ENCODE measurements at regions not wholly inside any gene's neighbourhood (a gene's known extent, or its start where the extent isn't known, plus 50 kb on each side); places are given as distances from the start of the nearest gene placed in this dataset.
"Not testable (repeated sequence)": the region's sequence is repeated elsewhere in the genome, so short reads cannot be mapped to it uniquely, and the experiment has no call there.

DNA sequence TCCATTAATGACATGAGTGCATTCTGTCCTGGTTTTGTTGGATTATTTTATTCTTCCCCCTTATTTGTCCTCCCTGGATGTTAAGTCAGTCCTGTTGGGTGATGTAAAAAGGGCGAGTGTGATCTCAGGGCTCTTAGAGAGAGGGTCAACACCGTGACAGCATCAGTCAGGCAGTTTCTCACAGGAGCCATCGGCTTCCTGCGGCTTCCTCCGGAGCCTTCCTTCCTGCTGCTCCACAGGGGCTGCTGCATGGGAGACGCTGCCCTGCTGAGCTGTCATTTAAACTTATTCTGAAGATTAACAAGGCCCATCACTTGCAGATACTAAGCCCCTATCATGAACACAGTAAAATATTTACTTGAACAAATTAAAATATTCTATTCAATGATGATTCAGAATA is 211.3 kb downstream of the SPATA31A1 start:
- DNase-seq (ENCODE audit: low read depth in 2 of 2): not testable (repeated sequence)

DNA sequence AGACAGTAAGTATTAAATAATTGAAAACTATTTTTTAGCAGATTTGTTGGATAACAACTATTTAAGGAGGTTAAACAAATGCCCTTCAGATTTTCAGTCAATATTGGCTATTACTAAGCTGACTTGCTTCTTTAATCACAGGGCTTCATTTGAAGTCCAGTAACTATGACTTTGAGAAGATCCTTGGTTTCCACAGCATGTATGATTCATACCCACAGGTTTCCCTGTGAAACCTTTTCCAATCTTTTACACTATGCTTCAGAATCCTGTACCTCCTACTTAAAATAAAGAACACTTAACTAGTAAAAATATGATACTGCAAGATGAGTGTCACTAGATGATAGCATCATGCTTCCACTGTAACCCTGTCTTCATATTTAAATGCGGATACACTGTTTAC is 211.9 kb downstream of the SPATA31A1 start:
- DNase-seq (ENCODE audit: low read depth in 2 of 2): not testable (repeated sequence)

DNA sequence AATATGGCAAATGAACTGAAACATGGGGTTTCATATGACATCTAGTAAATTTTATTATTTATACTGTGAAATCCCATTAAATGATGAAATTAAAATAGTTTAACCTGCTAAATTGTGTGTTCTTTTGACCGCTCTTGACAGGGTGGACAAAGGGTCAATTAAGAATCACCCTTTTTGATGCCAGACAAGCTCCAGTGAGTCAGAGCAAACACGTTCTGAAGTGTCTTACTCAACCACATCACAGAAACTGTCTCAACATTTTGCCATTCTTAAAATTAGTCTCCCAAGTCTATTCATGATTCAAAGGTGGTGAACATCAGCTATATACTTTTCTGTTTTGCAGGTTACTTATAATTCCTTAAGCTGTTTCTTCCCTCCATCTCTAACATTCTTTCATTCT is 213.4 kb downstream of the SPATA31A1 start:
- not testable (repeated sequence) for DNase-seq (ENCODE audit: low read depth in 2 of 2)

DNA sequence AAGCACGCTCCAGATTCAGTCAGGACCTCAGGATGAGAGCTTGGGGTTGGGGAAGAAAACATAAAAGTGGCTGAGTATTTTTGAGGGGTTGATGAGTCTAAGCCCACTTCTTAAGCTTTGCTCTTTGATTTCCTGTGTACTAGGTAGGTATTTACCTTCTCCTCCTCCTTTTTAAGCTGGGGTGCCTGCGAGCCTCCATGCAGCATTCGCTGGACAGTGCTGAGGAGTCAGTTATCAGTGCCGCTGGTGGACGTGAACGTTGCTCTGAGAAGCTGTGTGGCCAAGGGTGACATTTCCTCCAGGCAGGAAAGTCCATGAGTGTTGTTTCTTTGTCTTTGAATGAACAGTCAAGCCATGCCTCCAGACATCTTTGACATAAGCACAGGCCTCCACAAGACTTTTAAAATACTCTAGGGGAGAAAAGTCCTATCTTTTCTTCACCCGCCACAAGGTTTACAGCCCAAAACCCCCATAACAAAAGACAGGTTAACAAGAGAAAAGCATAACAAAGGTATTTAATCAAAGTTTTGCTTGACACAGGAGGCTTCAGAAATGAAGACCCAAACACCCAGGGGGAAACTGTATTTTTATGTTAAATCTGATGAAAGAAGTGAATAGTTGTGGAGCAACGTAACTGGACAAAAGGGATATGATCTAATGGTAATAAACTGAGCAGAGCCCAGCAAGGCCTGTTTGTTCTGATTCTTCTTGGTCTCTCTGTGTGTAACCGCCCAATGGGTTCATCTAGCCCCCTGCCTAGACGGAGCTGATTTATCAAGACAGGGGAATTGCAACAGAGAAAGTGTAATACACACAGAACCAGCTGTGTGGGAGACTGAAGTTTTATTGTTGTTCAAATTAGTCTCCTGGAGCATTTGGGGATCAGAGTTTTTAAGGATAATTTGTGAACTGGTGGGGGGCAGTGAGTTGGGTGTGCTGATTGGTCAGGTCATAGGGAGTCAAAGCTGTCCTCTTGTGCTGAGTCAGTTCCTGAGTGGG is 217.9 kb downstream of the SPATA31A1 start:
- DNase-seq (ENCODE audit: low read depth in 2 of 2): not testable (repeated sequence)

DNA sequence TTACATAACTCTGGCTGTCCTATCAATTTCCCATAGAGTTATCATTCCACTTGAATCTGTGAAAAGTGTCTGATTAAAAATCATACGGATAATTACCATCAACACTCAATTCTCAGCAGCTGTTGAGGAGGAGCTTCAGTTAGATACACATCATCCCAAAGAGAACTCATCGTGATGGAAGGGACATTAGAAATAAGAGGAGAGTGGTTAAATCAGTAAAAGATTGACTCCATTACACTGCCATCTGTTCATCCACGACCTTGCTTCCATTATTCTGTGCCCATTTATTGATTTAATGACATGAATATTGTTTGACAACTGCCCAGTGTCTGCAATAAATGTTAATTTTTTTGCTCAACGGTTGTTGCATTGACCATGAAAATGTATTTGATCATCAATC is 223.5 kb downstream of the SPATA31A1 start:
- DNase-seq (ENCODE audit: low read depth in 2 of 2): not testable (repeated sequence)

DNA sequence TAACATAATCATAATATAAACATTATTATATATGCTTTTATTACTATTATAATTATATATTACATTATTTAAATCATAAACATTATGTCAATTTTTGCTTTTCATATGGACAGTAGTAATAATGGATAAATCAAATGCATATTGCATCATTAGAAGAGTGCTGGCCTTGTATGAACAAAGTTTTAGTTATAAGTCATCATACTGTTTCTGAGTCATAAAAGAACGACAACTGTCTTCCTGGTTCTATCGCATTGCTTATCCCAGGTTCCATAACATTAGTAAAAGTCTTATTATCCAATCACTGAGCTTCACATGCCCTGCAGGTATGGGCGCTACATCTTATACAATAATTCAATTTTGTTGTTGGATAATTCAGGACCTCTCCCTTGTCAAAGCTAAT is 225.8 kb downstream of the SPATA31A1 start:
- not testable (repeated sequence) for DNase-seq (ENCODE audit: low read depth in 2 of 2)

DNA sequence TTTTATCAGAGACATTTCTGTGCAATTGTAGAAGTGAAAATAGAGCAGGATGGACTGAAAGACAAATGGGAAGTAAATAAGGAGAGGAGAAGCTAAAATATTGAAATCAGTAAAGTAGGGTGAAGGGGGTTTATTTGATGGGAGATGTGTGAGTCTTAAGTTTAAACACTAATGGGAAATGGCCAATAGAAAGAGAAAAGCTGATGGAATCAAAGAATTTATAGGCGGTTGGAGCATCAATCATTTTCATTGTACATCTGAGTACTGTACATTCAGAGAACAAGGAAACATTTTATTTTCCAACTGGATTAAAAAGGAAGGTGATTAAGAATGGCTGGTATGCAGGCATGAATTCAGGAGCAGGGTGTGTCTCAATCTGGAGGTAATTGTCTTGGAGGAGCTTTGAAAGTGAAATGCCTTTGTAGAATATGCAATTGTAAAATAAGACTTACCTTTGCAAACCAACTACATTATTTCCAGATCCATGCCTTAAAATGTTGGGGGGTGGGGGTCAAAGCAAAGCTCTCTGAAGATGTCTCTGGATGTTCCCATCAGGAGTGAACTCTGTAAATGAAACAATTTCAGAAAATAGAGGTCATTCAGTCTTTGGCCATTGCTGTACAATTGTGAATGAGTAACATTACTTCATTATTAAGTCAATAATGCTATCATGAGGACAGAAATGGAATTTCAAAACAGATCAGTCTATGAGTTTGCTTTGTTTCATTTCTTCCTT is 227.4 kb downstream of the SPATA31A1 start:
- DNase-seq (ENCODE audit: low read depth in 2 of 2): not testable (repeated sequence)

DNA sequence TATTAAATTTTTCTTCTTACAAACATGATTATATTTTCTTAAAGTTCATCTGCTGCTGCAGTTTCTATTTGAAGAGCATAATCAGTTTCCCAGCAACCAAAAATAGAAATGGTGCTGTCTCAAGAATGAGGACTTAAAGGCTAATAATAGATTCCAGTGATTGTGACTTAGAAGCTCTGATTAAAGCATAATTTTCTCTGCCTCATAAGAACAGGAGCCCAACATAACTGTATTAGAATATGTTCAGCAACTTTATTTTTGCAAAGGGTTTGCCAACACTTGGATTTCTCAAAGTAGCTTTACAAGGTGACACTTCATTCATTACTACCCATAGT is 227.9 kb downstream of the SPATA31A1 start:
- not testable (repeated sequence) for DNase-seq (ENCODE audit: low read depth in 2 of 2)

DNA sequence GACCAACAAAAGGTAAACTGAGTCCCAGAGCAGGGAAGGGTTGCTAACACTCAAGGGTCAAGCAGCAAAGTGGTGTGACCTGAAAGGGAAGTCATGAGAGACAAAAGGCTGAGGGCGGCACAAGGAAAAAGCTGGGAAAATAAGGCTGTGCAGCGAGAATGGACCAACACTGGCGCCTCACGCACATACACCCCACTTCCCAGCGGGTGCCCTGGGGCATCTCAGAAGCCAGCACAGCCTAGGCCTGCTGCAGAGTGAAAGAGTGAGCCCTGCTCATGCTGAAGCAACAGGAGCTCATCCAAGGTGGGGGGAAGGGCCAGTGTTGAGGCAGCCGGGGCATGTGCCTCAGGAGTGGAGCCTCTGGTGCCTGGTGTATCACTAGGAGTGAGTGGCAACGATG is 229.8 kb downstream of the SPATA31A1 start:
- DNase-seq (ENCODE audit: low read depth in 2 of 2): not testable (repeated sequence)

DNA sequence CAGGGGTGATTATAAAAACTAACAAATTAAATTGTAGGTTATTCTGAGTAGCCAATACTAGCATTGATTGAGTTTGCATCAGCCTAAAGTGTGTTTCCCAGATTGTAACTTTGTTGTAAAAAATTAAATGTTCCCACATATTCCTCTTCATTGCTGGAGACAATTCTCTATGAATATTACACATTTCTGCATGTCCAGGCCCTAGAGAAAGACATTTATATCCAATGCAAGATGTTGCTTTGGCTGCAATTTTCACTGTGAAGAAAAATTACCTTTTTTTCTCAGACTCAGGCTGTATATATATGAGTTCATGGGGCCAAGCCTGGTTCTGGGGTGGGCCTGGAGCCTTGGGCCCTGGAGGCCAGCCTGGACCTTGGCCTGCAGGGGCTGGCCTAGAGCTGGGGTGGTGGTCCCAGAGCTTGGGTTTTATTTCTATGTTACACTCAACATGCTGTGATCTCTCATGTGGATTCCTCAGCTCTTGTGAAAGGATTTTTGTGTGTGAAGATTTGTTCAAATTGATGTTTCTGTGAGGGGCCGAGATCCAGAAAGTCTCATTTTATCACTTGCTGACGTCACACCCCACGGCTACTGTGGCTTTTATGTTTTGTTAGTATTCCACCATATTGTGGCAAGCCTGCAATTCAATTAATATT is 232.5 kb downstream of the SPATA31A1 start:
- DNase-seq (ENCODE audit: low read depth in 2 of 2): no peak

DNA sequence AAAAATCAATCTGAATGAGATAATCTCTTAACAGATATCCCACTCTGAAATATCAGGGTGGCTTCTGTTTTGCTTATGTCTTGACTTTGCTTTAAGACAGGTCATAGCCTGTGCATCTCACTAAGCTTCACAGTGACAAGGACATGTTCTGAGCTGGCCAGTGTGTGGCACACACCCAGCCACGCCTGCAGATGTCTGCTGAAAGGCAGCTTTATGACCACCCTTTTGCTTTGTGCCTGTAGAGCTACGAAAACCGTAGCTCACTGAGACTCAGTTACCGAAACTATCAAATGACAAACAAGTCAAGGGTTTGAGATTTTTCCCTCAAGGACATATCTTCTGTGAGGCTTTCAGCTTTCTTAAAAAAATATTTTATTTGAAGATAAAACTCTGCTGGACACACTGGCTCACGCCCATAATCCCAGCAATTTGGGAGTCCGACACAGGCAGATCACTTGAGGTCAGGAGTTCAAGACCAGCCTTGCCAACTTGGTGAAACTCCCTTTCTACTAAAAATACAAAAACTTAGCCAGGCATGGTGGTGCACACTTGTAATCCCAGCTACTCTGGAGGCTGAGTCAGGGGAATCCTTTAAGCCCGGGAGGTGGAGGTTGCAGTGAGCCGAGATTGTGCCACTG is 233.2 kb downstream of the SPATA31A1 start:
- no peak for DNase-seq (ENCODE audit: low read depth in 2 of 2)

DNA sequence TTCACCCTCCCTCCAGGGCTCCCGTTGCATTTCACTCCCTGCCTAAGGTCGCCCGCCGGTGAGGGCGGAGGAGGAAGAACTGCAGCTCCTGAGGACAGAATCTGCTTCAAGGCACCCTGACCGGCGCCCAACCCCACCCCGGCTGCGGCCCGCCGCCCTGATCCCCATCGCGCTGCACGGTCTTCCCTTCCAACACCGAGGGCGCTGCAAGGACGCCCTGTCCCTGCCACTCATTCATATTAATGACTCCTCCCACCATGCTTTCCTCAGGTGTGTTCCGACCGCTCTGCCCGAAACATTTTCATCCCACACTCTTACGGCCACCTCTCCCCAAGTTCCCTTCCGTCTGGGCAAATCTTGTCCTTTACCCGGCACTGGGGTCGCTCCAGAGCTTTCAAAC is 248.6 kb downstream of the SPATA31A1 start:
- not testable (repeated sequence) for DNase-seq (ENCODE audit: low read depth in 2 of 2)

DNA sequence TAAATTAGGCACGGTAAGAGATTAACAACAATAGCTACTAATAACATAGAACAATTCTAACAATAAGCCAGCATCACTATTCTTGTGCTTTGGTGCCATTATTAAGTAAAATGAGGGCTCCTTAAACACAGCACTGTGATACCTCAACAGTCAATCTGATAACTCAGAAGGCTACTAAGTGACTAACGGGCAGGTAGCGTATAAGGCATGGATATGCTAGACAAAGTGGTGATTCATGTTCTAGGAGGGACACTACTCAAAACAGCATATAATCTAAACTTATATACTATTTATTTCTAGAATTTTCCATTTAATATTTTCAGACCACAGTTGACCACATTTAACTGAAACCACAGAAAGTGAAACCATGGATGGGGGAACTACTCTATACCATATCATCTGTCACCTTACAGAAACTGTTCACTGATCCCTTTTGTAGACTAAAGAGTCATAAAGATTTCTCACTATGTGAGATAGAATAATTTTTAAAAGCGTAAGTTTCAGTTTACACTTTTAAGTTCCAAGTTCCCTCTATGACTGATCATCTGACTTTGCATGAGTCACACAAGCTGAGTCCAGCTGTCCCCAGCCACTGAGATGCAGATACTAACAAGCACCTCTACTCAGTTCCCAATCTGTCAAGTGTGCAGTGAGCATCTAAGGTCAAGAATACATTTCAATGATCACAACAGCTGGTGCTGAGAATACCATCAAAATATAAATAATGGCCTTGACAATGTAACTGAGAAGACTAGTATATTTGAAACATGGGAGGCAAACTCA is 256.2 kb downstream of the SPATA31A1 start:
- not testable (repeated sequence) for DNase-seq (ENCODE audit: low read depth in 2 of 2)

DNA sequence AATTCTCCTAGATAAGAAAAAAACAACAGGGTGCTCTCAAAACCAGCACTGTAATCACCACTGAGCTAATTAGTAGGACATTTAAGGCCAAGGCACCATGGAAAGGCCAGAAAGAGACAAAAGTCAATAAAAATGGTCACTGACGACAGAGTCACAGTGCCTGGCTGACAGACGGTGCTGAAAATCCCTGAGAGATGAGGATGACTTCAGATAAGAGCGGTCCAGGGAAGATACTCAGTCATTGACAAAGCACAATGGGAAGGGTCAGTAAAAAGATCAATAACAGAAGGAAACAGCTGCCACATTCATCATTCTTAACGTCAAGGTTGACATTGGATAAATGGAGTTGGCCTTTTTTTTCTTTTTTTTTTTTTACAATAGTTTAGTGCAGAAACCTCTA is 261.0 kb downstream of the SPATA31A1 start:
- not testable (repeated sequence) for DNase-seq (ENCODE audit: low read depth in 2 of 2)

DNA sequence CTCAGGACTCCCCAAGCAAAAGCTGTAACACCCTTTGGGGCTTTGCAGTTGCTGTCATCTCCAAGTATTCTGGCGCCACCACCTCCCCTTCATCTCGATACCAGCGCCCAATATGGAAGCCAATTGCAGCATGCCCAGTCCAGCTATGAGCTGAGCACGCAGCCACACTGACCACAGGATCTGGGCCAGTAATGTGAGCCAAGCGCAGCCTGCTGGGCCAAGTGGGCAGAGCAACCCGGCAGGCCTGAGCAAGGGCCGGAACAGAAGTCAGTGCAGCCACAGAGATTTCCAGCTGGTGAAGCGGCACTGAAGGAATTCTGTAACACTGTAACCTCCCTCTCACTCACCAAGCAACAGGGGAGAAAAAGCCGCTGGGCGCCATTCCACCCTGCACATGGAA is 268.6 kb downstream of the SPATA31A1 start:
- not testable (repeated sequence) for DNase-seq (ENCODE audit: low read depth in 2 of 2)

DNA sequence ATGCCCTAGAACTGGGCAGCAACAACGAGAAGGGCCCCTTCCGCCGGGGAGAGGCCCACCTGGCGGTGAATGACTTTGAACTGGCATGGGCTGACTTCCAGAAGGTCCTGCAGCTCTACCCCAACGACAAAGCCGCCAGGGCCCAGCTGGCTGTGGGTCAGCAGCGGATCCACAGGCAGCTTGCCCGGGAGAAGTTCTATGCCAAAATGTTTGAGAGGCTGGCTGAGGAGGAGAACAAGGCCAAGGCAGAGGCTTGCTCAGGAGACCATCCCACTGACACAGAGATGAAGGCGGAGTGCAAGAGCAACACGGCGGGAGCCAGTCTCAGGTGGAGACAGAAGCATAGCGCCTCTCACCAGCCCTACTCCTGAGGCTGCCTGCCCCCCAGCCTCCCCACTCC is 276.6 kb downstream of the SPATA31A1 start:
- DNase-seq (ENCODE audit: low read depth in 2 of 2): not testable (repeated sequence)

DNA sequence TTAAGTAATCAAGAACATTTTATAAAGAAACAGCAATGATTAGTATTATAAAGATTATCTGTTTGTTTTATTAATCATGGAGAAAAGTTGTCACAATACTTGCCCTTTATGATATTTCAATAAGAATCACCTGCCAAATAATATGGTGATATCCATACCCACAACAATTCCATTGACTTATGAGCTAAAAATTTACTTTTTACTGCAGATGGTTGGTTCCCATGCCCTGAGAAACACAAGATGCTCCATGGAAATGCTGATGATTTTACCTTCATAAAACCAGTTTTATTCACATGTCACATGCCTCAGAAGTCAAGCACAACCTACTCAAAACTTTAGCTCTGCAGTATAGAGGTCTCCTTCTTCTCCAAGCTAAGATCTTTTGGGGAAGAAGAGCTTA is 293.6 kb downstream of the SPATA31A1 start:
- DNase-seq (ENCODE audit: low read depth in 2 of 2): not testable (repeated sequence)

DNA sequence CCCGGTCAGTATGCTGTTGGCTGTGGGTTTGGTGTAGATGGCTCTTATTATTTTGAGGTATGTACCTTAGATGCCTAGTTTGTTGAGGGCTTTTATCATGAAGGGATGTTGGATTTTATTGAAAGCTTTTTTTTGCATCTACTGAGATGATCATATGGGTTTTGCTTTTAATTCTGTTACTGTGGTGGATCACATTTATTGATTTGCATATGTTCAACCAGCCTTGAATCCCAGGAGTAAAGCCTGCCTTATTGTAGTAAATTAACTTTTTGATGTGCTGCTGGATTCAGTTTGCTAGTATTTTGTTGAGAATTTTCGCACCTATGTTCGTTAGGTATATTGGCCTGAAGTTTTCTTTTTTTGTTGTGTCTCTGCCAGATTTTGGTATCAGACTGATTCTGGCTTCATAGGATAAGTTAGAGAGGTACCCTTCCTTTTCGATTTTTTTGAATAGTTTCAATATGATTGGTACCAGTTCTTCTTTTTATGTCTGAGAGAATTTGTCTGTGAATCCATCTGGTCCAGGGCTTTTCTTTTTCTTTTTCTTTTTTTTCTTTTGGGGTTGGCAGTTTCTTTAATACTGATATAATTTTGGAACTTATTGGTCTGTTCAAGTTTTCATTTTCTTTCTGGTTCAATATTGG is 301.6 kb downstream of the SPATA31A1 start:
- not testable (repeated sequence) for DNase-seq (ENCODE audit: low read depth in 2 of 2)

DNA sequence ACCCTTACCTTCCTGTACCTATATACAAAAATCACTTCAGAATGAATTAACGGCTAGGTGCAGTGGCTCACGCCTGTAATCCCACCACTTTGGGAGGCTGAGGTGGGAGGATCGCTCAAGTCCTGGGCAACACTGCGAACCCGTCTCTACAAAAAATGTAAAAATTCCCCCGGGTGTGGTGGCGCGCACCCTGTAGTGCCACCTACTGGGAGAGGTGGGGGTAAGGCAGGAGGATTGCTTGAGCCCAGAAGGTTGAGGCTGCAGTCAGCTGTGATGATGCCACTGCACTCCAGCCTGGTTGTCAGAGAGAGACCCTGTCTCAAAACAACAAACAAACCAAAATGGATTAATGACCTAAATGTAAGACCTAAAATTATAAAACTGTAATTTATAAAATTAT is 307.6 kb downstream of the SPATA31A1 start:
- not testable (repeated sequence) for DNase-seq (ENCODE audit: low read depth in 2 of 2)

DNA sequence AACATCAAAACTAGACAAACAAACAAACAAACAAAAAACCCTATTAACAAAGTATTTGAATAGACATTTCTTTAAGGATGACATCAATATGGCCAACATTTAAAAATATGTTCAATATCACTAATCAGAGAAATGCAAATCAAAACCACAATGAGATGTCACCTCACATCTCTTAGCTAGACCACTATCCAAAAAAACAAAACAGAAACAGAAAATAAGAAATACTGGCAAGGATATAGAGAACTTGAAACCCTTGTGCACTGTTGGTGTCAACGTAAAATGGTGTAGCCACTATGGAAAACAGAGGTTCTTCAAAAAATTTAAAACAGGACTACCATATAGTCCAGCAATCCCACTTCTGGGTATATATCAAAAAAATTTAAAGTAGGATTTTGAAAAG is 308.2 kb downstream of the SPATA31A1 start:
- DNase-seq (ENCODE audit: low read depth in 2 of 2): not testable (repeated sequence)

Data from stimulated activated CD8-positive, alpha-beta memory T cell treated with anti-CD3 and anti-CD28 coated beads, Interleukin-2, amount 100 ng/mL, for 1 hour (primary cell).